22Rv1 (cell line): ENCODE measurements at regions not wholly inside any gene's neighbourhood (a gene's known extent, or its start where the extent isn't known, plus 50 kb on each side); places are given as distances from the start of the nearest gene placed in this dataset.

ENCODE experiments used
- CTCF ChIP-seq: fragments of 450-650 bp; IDR thresholded peaks from 2 replicates; pipeline ENCODE4 v1.5.1; 2017; ENCODE audit warnings: mild to moderate bottlenecking
- ZFX ChIP-seq: fragments of 450-650 bp; IDR thresholded peaks from 2 replicates; pipeline ENCODE4 v1.6.1; 2017; ENCODE audit warnings: antibody characterized with exemption, borderline replicate concordance

DNA sequence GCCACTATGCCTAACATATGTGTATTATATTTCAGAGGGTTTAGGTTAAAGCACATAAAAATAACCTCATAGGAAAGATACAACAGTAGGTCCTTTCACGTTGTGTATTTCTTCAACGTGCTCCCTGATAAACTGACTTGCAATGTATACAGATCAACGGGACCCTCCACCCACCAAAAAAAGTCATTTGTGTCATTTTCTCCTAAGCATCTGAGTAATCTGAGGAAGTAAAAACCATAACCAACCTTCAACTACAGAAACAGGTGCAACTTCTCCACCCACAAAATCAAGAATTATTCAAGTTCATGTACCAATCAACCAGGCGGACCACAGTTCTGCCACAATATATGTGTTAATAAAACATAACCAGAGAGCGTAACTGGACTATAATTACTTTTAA lies 54.9 kb upstream of the NHSL1 start:
- TF ChIP-seq CTCF (no peak), ZFX (no peak)
